HEK293T (cell line): ENCODE measurements at regions not wholly inside any gene's neighbourhood (a gene's known extent, or its start where the extent isn't known, plus 50 kb on each side); places are given as distances from the start of the nearest gene placed in this dataset.

Experiments
- ARNT ChIP-seq: fragments of 450-650 bp; IDR thresholded peaks from 2 replicates; pipeline ENCODE4 v1.6.1; 2017; ENCODE audit warnings: mild to moderate bottlenecking
- BHLHE40 ChIP-seq: fragments of 450-650 bp; IDR thresholded peaks from 2 replicates; pipeline ENCODE4 v1.6.1; 2016; ENCODE audit warnings: mild to moderate bottlenecking, moderate library complexity, borderline replicate concordance
- CTBP1 ChIP-seq: fragments of 450-650 bp; IDR thresholded peaks from 2 replicates; pipeline ENCODE4 v1.6.1; 2016; ENCODE audit warnings: borderline replicate concordance
- ELF4 ChIP-seq: fragments of 450-650 bp; IDR thresholded peaks from 2 replicates; pipeline ENCODE4 v1.6.1; 2017; ENCODE audit warnings: antibody characterized with exemption
- FOXA1 ChIP-seq: fragments of 450-650 bp; IDR thresholded peaks from 2 replicates; pipeline ENCODE4 v1.6.1; 2016; ENCODE audit warnings: mild to moderate bottlenecking
- FOXK2 ChIP-seq: fragments of 450-650 bp; IDR thresholded peaks from 2 replicates; pipeline ENCODE4 v1.6.1; 2016; ENCODE audit warnings: mild to moderate bottlenecking
- FOXM1 ChIP-seq: fragments of 450-650 bp; IDR thresholded peaks from 2 replicates; pipeline ENCODE4 v1.6.1; 2017; ENCODE audit warnings: mild to moderate bottlenecking, borderline replicate concordance
- LEF1 ChIP-seq: fragments of 450-650 bp; IDR thresholded peaks from 2 replicates; pipeline ENCODE4 v1.6.1; 2017; ENCODE audit warnings: mild to moderate bottlenecking, borderline replicate concordance
- NFRKB ChIP-seq: fragments of 450-650 bp; IDR thresholded peaks from 2 replicates; pipeline ENCODE4 v1.6.1; 2016; ENCODE audit warnings: mild to moderate bottlenecking, moderate library complexity
- SP1 ChIP-seq: fragments of 450-650 bp; IDR thresholded peaks from 2 replicates; pipeline ENCODE4 v1.6.1; 2017
- SUZ12 ChIP-seq: fragments of 450-650 bp; IDR thresholded peaks from 2 replicates; pipeline ENCODE4 v1.6.1; 2016; ENCODE audit warnings: mild to moderate bottlenecking
- TARDBP ChIP-seq: fragments of 450-650 bp; IDR thresholded peaks from 2 replicates; pipeline ENCODE4 v1.6.1; 2016
- ZNF384 ChIP-seq: fragments of 450-650 bp; IDR thresholded peaks from 2 replicates; pipeline ENCODE4 v1.6.1; 2016

DNA sequence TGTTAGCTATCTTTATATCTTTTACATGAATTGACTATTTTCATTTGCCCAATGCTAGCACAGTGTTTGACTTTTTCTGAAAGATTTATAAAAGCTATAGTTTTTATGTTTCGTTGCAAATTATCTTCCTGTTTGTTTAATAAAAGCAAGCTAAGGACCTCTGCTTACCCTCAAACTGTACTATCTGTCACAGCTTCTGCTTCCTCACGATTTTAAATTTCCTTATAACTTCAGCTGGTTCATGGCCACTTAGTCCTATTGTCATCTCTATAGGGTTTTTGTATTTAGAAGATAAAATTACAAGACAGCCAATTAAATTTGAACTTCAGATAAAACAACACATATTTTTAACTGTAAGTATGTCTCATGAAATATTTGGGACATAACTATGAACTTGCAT is 494.0 kb downstream of the PDGFC start:
- TF ChIP-seq NFRKB (no peak), FOXA1 (no peak), LEF1 (no peak), SUZ12 (no peak), TARDBP (no peak), ARNT (no peak), FOXK2 (no peak), BHLHE40 (no peak), ZNF384 (no peak), CTBP1 (no peak), FOXM1 (no peak), ELF4 (no peak), SP1 (no peak)
